OCI-LY3 (cell line): ENCODE measurements at regions not wholly inside any gene's neighbourhood (a gene's known extent, or its start where the extent isn't known, plus 50 kb on each side); places are given as distances from the start of the nearest gene placed in this dataset.

Experiments
- H2AFZ ChIP-seq: fragments of 200-600, 300-600 bp; shearing (Covaris generic); 2 replicates; pipeline ENCODE4 v1.6.0; 2014; ENCODE audit warnings: antibody characterized with exemption, low read depth, low read length
- H3K27ac ChIP-seq: fragments of 200-600, 300-600 bp; sonication (generic); 2 replicates; pipeline ENCODE4 v1.5.1; 2014; ENCODE audit warnings: mild to moderate bottlenecking, low read length, moderate library complexity, mixed read lengths
- H3K27me3 ChIP-seq: fragments of 200-600, 300-600 bp; sonication (generic); 2 replicates; pipeline ENCODE4 v1.6.1; 2014; ENCODE audit warnings: low read depth, low read length, mixed read lengths
- H3K36me3 ChIP-seq: fragments of 200-600, 300-600 bp; sonication (generic); replicated peaks from 2 replicates; pipeline ENCODE3; 2014; ENCODE audit warnings: low read depth, low read length, mixed read lengths
- H3K4me1 ChIP-seq: fragments of 300-600, 200-600 bp; sonication (generic); 2 replicates; pipeline ENCODE4 v1.6.1; 2014; ENCODE audit warnings: low read length, mixed read lengths
- H3K4me2 ChIP-seq: fragments of 200-600, 300-600 bp; sonication (generic); 2 replicates; pipeline ENCODE4 v1.6.1; 2014; ENCODE audit warnings: low read length, mixed read lengths
- H3K4me3 ChIP-seq: fragments of 300-600, 200-600 bp; sonication (generic); 2 replicates; pipeline ENCODE4 v1.5.1; 2014; ENCODE audit warnings: antibody characterized with exemption, mild to moderate bottlenecking, low read length, moderate library complexity
- H3K79me2 ChIP-seq: fragments of 300-600, 200-600 bp; shearing (Covaris generic); 2 replicates; pipeline ENCODE4 v1.6.1; 2014; ENCODE audit warnings: mild to moderate bottlenecking, low read length, mixed read lengths
- H3K9ac ChIP-seq: fragments of 300-600, 200-600 bp; shearing (Covaris generic); 2 replicates; pipeline ENCODE4 v1.6.0; 2014; ENCODE audit warnings: mild to moderate bottlenecking, low read length, moderate library complexity
- H3K9me3 ChIP-seq: fragments of 200-600, 300-600 bp; shearing (Covaris generic); 2 replicates; pipeline ENCODE4 v1.6.1; 2014; ENCODE audit warnings: low read length, mixed read lengths; ENCODE audit not compliant: insufficient read depth
- H4K20me1 ChIP-seq: fragments of 200-600, 300-600 bp; sonication (generic); 2 replicates; pipeline ENCODE4 v1.6.1; 2016; ENCODE audit warnings: low read length, mixed read lengths; ENCODE audit not compliant: insufficient read depth
- EZH2phosphoT487 ChIP-seq: fragments of 200-600 bp; shearing (Covaris generic); IDR thresholded peaks from 2 replicates; pipeline ENCODE4 v1.6.1; 2018; ENCODE audit warnings: antibody characterized with exemption, mixed run types, low read depth
- TF ChIP-seq, protein P1 (sequence below): fragments of 200-600, 300-600 bp; sonication (generic); IDR thresholded peaks from 2 replicates; pipeline ENCODE4 v1.5.1; 2014; ENCODE audit warnings: antibody characterized with exemption, low read length, low read depth

DNA sequence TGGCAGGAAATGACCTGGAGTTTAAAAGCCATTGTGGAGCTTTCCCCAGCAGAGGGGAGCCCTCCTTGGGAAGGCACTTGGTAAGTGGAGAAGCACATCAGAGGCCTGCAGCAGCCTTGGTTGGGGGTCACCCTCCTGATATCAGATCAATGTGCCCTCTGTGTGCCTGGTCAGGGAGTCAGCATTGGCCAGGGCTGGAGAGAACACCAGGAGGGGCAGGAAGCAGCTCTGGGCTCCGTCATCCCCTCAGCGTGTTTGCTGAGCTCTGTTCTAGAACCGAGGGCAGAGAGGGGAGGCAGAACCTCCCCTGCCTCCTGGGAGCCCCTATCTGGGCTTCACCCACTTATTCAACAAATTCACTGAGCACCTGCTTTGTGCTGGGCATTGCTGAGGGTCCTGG, 846.0 kb downstream of the TBC1D22A start:
- no peaks in the 10 kb centered on the region for H4K20me1 ChIP-seq
- no peaks in the 10 kb centered on the region for H3K79me2 ChIP-seq
- no peaks in the 10 kb centered on the region for H3K9me3 ChIP-seq
- H3K9ac ChIP-seq, result no peak overlapping the region
- H3K4me2 ChIP-seq, result no peak overlapping the region
- H3K4me3 ChIP-seq, result no peak overlapping the region
- TF ChIP-seq, protein P1, sequence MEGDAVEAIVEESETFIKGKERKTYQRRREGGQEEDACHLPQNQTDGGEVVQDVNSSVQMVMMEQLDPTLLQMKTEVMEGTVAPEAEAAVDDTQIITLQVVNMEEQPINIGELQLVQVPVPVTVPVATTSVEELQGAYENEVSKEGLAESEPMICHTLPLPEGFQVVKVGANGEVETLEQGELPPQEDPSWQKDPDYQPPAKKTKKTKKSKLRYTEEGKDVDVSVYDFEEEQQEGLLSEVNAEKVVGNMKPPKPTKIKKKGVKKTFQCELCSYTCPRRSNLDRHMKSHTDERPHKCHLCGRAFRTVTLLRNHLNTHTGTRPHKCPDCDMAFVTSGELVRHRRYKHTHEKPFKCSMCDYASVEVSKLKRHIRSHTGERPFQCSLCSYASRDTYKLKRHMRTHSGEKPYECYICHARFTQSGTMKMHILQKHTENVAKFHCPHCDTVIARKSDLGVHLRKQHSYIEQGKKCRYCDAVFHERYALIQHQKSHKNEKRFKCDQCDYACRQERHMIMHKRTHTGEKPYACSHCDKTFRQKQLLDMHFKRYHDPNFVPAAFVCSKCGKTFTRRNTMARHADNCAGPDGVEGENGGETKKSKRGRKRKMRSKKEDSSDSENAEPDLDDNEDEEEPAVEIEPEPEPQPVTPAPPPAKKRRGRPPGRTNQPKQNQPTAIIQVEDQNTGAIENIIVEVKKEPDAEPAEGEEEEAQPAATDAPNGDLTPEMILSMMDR, result no peak
- no peak for TF ChIP-seq EZH2phosphoT487
- H3K27ac ChIP-seq, result no peak overlapping the region
- no peaks in the 10 kb centered on the region for H3K36me3 ChIP-seq
- no peak overlapping the region for H2AFZ ChIP-seq
- H3K4me1 ChIP-seq, result no peaks in the 10 kb centered on the region
- no peaks in the 10 kb centered on the region for H3K27me3 ChIP-seq

DNA sequence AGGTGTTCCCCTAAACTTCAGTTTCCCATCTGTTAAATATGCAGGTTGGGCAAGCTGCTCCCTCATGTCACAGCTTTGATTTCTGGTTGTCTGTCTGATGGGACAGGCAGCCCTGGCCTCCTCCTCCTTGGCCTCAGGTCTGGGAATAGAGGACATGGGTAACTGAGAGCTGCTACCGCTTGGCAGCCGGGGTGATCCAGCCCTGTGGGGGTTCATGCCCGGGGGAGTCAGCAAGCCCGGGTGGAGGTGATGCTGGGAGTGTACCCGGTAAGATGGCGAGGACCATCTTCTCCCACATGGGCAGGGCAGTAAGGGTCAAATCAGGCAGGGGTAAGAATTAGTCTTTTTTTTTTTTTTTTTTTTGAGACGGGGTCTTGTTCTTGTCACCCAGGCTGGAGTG, 845.0 kb downstream of the TBC1D22A start:
- H3K27ac ChIP-seq, result no peak overlapping the region
- no peaks in the 10 kb centered on the region for H3K4me1 ChIP-seq
- no peaks in the 10 kb centered on the region for H3K79me2 ChIP-seq
- no peaks in the 10 kb centered on the region for H4K20me1 ChIP-seq
- no peaks in the 10 kb centered on the region for H3K9me3 ChIP-seq
- H3K36me3 ChIP-seq, result no peaks in the 10 kb centered on the region
- TF ChIP-seq EZH2phosphoT487, result no peak
- TF ChIP-seq, protein P1, result no peak
- no peak overlapping the region for H3K4me3 ChIP-seq
- H3K9ac ChIP-seq, result no peak overlapping the region
- no peak overlapping the region for H3K4me2 ChIP-seq
- no peak overlapping the region for H2AFZ ChIP-seq
- no peaks in the 10 kb centered on the region for H3K27me3 ChIP-seq

DNA sequence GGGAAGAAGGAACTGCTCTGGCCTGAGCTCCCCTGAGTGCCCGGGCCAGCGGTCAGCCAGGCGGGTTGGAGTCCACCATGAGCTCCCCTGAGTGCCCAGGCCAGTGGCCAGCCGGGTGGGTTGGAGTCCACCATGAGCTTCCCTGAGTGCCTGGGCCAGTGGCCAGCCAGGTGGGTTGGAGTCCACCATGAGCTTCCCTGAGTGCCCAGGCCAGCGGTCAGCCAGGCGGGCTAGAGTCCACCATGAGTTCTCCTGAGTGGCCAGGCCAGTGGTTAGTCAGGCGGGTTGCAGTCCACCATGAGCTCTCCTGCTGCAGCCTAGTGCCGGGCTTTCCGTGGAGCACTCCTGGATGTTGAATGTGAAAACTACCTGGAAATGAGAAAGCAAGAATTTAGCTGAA, 844.0 kb downstream of the TBC1D22A start:
- H3K79me2 ChIP-seq, result no peaks in the 10 kb centered on the region
- H2AFZ ChIP-seq, result no peak overlapping the region
- TF ChIP-seq EZH2phosphoT487, result no peak
- TF ChIP-seq, protein P1, result no peak
- no peak overlapping the region for H3K27ac ChIP-seq
- H3K9me3 ChIP-seq, result no peaks in the 10 kb centered on the region
- no peaks in the 10 kb centered on the region for H3K36me3 ChIP-seq
- no peaks in the 10 kb centered on the region for H3K27me3 ChIP-seq
- H3K4me2 ChIP-seq, result no peak overlapping the region
- no peaks in the 10 kb centered on the region for H4K20me1 ChIP-seq
- no peaks in the 10 kb centered on the region for H3K4me1 ChIP-seq
- no peak overlapping the region for H3K9ac ChIP-seq
- no peak overlapping the region for H3K4me3 ChIP-seq

DNA sequence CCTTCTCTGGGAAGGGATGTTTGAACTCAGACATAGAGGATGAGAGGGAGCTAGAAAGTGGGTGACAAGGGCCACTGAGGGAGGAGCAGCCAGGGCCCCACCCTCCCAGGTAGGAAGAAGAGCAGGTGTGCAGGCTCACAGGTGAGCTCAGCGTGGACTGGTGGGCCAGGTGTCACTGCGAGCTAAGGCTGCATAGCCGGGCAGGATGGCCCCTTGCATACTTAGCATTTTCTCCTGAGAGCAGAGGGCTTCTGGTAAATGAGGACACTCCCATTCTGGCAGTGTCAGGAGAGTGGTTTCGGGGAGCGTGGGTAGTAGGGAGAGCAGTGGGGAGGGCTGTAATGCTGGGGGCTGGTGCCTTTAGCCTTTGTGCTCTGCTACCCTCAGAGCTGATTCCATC, 843.4 kb downstream of the TBC1D22A start:
- no peaks in the 10 kb centered on the region for H3K9me3 ChIP-seq
- no peak overlapping the region for H3K27ac ChIP-seq
- H2AFZ ChIP-seq, result no peak overlapping the region
- TF ChIP-seq EZH2phosphoT487, result no peak
- TF ChIP-seq, protein P1, result no peak
- no peaks in the 10 kb centered on the region for H3K27me3 ChIP-seq
- no peak overlapping the region for H3K9ac ChIP-seq
- no peaks in the 10 kb centered on the region for H3K79me2 ChIP-seq
- H3K4me3 ChIP-seq, result no peak overlapping the region
- no peak overlapping the region for H3K4me2 ChIP-seq
- H3K4me1 ChIP-seq, result no peaks in the 10 kb centered on the region
- no peaks in the 10 kb centered on the region for H3K36me3 ChIP-seq
- no peaks in the 10 kb centered on the region for H4K20me1 ChIP-seq
